ENCODE measurements at regions not wholly inside any gene's neighbourhood (a gene's known extent, or its start where the extent isn't known, plus 50 kb on each side); places are given as distances from the start of the nearest gene placed in this dataset.

DNA sequence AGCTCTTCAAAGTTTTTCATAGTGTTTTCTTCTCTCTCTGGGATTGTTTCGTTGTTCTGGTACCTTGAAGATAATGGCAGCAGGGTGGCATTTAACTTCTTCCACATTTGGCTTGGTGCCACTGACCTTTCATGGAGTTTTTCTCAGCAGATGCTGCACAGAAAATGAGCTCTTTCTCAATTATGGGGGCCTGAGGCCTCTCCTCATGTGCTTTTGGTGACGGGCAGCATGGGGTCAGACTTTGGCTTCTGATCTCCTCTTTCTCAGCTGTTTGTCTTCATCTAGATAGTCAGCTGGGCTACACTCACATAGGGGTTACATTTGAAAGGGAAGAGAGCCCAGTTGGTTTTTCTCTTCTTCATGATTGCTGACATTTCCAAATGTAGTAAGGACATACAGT, 76.3 kb downstream of the FAT3 start:
- DNase-seq: no peak
- Histone ChIP-seq H3K27me3 (ENCODE audit: insufficient read depth, low read length, poor library complexity) (no peaks in the 10 kb centered on the region), H4K20me1 (ENCODE audit: insufficient read depth, low read length) (no peaks in the 10 kb centered on the region), H2AFZ (ENCODE audit: low read depth, low read length) (no peak overlapping the region), H3K36me3 (ENCODE audit: insufficient read depth, low read length) (no peaks in the 10 kb centered on the region), H3K4me1 (ENCODE audit: insufficient read depth, low read length) (no peaks in the 10 kb centered on the region), H3K4me2 (ENCODE audit: insufficient read depth, low read length) (no peak overlapping the region), H3K79me2 (ENCODE audit: insufficient read depth, low read length) (no peaks in the 10 kb centered on the region), H3K27ac (ENCODE audit: low read length) (no peak overlapping the region), H3K9ac (ENCODE audit: low read depth, low read length) (no peak overlapping the region), H3K9me3 (ENCODE audit: insufficient read depth, low read length, severe bottlenecking) (no peaks in the 10 kb centered on the region), H3K4me3 (ENCODE audit: low read depth in 1 of 2, low read length in 2 of 2) (no peak overlapping the region)
- ATAC-seq (ENCODE audit: insufficient read depth, low read depth): no peak
- TF ChIP-seq CTCF (IDR thresholded peaks at IDR 0.05; ENCODE audit: borderline replicate concordance, extremely low read depth, low read length, poor library complexity, severe bottlenecking) (no peak), EZH2 (IDR thresholded peaks at IDR 0.05; ENCODE audit: borderline replicate concordance, low read depth, low read length, severe bottlenecking) (no peak)

- no peak overlapping the region for H3K9ac ChIP-seq (ENCODE audit: low read depth, low read length)
- no peaks in the 10 kb centered on the region for H3K27me3 ChIP-seq (ENCODE audit: insufficient read depth, low read length, poor library complexity)
- H3K79me2 ChIP-seq (ENCODE audit: insufficient read depth, low read length): no peaks in the 10 kb centered on the region
- H3K4me1 ChIP-seq (ENCODE audit: insufficient read depth, low read length): no peaks in the 10 kb centered on the region
- H3K27ac ChIP-seq (ENCODE audit: low read length): no peak overlapping the region
- no peaks in the 10 kb centered on the region for H4K20me1 ChIP-seq (ENCODE audit: insufficient read depth, low read length)
- ATAC-seq (ENCODE audit: insufficient read depth, low read depth) (no peak), DNase-seq (no peak)
- no peak overlapping the region for H3K4me2 ChIP-seq (ENCODE audit: insufficient read depth, low read length)
- H3K36me3 ChIP-seq (ENCODE audit: insufficient read depth, low read length): no peaks in the 10 kb centered on the region
- H3K9me3 ChIP-seq (ENCODE audit: insufficient read depth, low read length, severe bottlenecking): no peaks in the 10 kb centered on the region
- H2AFZ ChIP-seq (ENCODE audit: low read depth, low read length): no peak overlapping the region
- no peak overlapping the region for H3K4me3 ChIP-seq (ENCODE audit: low read depth in 1 of 2, low read length in 2 of 2)
- TF ChIP-seq CTCF (IDR thresholded peaks at IDR 0.05; ENCODE audit: borderline replicate concordance, extremely low read depth, low read length, poor library complexity, severe bottlenecking): no peak
- no peak for TF ChIP-seq EZH2 (IDR thresholded peaks at IDR 0.05; ENCODE audit: borderline replicate concordance, low read depth, low read length, severe bottlenecking)
Measured at GRCh38 chr11:92302770-92303169, 78.2 kb downstream of the FAT3 start.

GRCh38 chr11:92304271-92304670, 79.7 kb downstream of the FAT3 start:
- no peak overlapping the region for H3K4me2 ChIP-seq (ENCODE audit: insufficient read depth, low read length)
- no peak for TF ChIP-seq CTCF (IDR thresholded peaks at IDR 0.05; ENCODE audit: borderline replicate concordance, extremely low read depth, low read length, poor library complexity, severe bottlenecking)
- no peak for TF ChIP-seq EZH2 (IDR thresholded peaks at IDR 0.05; ENCODE audit: borderline replicate concordance, low read depth, low read length, severe bottlenecking)
- H3K9ac ChIP-seq (ENCODE audit: low read depth, low read length): no peak overlapping the region
- DNase-seq (no peak), ATAC-seq (ENCODE audit: insufficient read depth, low read depth) (no peak)
- no peaks in the 10 kb centered on the region for H4K20me1 ChIP-seq (ENCODE audit: insufficient read depth, low read length)
- no peaks in the 10 kb centered on the region for H3K4me1 ChIP-seq (ENCODE audit: insufficient read depth, low read length)
- no peaks in the 10 kb centered on the region for H3K36me3 ChIP-seq (ENCODE audit: insufficient read depth, low read length)
- H3K79me2 ChIP-seq (ENCODE audit: insufficient read depth, low read length): no peaks in the 10 kb centered on the region
- no peak overlapping the region for H3K4me3 ChIP-seq (ENCODE audit: low read depth in 1 of 2, low read length in 2 of 2)
- no peak overlapping the region for H2AFZ ChIP-seq (ENCODE audit: low read depth, low read length)
- H3K27me3 ChIP-seq (ENCODE audit: insufficient read depth, low read length, poor library complexity): no peaks in the 10 kb centered on the region
- no peak overlapping the region for H3K27ac ChIP-seq (ENCODE audit: low read length)
- H3K9me3 ChIP-seq (ENCODE audit: insufficient read depth, low read length, severe bottlenecking): no peaks in the 10 kb centered on the region

DNA sequence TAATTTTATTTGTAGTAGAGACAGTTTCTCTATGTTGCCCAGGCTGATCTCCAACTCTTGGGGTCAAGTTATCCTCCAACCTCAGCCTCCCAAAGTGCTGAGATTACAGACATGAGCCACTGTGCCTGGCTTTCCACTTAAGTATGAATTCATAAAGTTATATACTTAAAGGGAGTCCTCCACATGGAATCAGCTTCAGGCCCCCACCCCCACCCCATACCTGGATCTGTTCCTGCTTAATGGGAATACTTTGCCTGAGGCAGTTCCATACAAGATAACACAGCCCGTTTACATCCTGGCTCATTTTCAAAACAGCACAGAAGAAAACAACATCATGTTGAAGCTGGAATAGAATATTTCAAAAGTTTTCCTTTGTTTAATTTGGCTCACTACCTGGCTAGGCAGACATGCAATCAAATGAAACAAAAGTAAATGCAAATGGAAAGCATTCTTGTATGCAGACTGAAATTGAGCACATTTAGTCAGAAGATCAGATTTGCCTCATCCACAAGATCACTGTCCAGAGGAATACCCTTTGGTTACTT, 82.4 kb downstream of the FAT3 start:
- Histone ChIP-seq H3K4me1 (ENCODE audit: insufficient read depth, low read length) (no peaks in the 10 kb centered on the region), H3K27me3 (ENCODE audit: insufficient read depth, low read length, poor library complexity) (no peaks in the 10 kb centered on the region), H3K9ac (ENCODE audit: low read depth, low read length) (no peak overlapping the region), H4K20me1 (ENCODE audit: insufficient read depth, low read length) (no peaks in the 10 kb centered on the region), H3K4me3 (ENCODE audit: low read depth in 1 of 2, low read length in 2 of 2) (no peak overlapping the region), H3K27ac (ENCODE audit: low read length) (no peak overlapping the region), H3K9me3 (ENCODE audit: insufficient read depth, low read length, severe bottlenecking) (no peaks in the 10 kb centered on the region), H3K79me2 (ENCODE audit: insufficient read depth, low read length) (no peaks in the 10 kb centered on the region), H3K36me3 (ENCODE audit: insufficient read depth, low read length) (no peaks in the 10 kb centered on the region), H2AFZ (ENCODE audit: low read depth, low read length) (no peak overlapping the region), H3K4me2 (ENCODE audit: insufficient read depth, low read length) (no peak overlapping the region)
- ATAC-seq (ENCODE audit: insufficient read depth, low read depth) (no peak), DNase-seq (no peak)
- TF ChIP-seq CTCF (IDR thresholded peaks at IDR 0.05; ENCODE audit: borderline replicate concordance, extremely low read depth, low read length, poor library complexity, severe bottlenecking) (no peak), EZH2 (IDR thresholded peaks at IDR 0.05; ENCODE audit: borderline replicate concordance, low read depth, low read length, severe bottlenecking) (no peak)
